H1 (cell line): ENCODE measurements at regions not wholly inside any gene's neighbourhood (a gene's known extent, or its start where the extent isn't known, plus 50 kb on each side); places are given as distances from the start of the nearest gene placed in this dataset.

Experiments
- CTCF ChIA-PET: fragments of 300-600 bp; sonication (Branson Sonifier 250); formaldehyde crosslinking; loops from one replicate; lab custom pipeline; 2021; ENCODE audit not compliant: partially characterized antibody; lab: Charles Lee
- POLR2A ChIA-PET: fragments of 300-600 bp; sonication (Branson Sonifier 250); formaldehyde crosslinking; loops from one replicate; lab custom pipeline; 2021; ENCODE audit warnings: inconsistent platforms; ENCODE audit not compliant: partially characterized antibody; lab: Charles Lee
- DNase-seq, 2 experiments: peaks; one replicate each; pipeline versions ENCODE4 v3.0.0 to v3.0.0-alpha.2; 2010 to 2022; ENCODE audit warnings: low spot score in 2 of 2, low read depth in 1 of 2, mixed read lengths in 1 of 2
- FAIRE-seq: peaks from 2 replicates; lab custom pipeline; 2011; peaks lifted over from hg19 to GRCh38; lab: Jason Lieb, UNC
- H2AFZ ChIP-seq: 2 replicates; pipeline ENCODE4 v1.8.1; 2012; ENCODE audit warnings: low read length, inconsistent platforms
- H2AK5ac ChIP-seq: 2 replicates; pipeline ENCODE4 v1.6.1; 2013; ENCODE audit warnings: low read depth, low read length
- H2BK120ac ChIP-seq: replicated peaks from 2 replicates; pipeline ENCODE3; 2013; ENCODE audit warnings: low read depth, low read length, inconsistent platforms
- H2BK12ac ChIP-seq: 2 replicates; pipeline ENCODE4 v1.6.1; 2013; ENCODE audit warnings: low read depth, low read length
- H2BK15ac ChIP-seq: 2 replicates; pipeline ENCODE4 v1.6.1; 2013; ENCODE audit warnings: low read length
- H2BK20ac ChIP-seq: 2 replicates; pipeline ENCODE4 v1.6.1; 2013; ENCODE audit warnings: low read length
- H2BK5ac ChIP-seq: 2 replicates; pipeline ENCODE4 v1.6.1; 2013; ENCODE audit warnings: low read depth, low read length
- H3K14ac ChIP-seq: 2 replicates; pipeline ENCODE4 v1.6.1; 2013; ENCODE audit warnings: inconsistent platforms; ENCODE audit not compliant: insufficient read length
- H3K18ac ChIP-seq: 2 replicates; pipeline ENCODE4 v1.6.1; 2013; ENCODE audit warnings: low read length; ENCODE audit errors: extremely low read depth
- H3K23ac ChIP-seq: 2 replicates; pipeline ENCODE4 v1.6.1; 2013; ENCODE audit warnings: inconsistent platforms; ENCODE audit not compliant: insufficient read length
- H3K23me2 ChIP-seq: 2 replicates; pipeline ENCODE4 v1.6.1; 2013; ENCODE audit warnings: low read depth, low read length
- H3K27ac ChIP-seq: 2 replicates; pipeline ENCODE4 v1.6.1; 2011; ENCODE audit warnings: low read depth, low read length, inconsistent platforms
- H3K27me3 ChIP-seq, 4 experiments: replicated peaks in 1 of 4; 1 replicate in 1 of 4; 2 replicates in 3 of 4; pipeline versions ENCODE4 v1.6.1 to v1.8.1; 2011 to 2013; ENCODE audit warnings: low read length in 3 of 4, mild to moderate bottlenecking in 3 of 4, inconsistent platforms in 2 of 4, mixed read lengths in 2 of 4, moderate library complexity in 1 of 4; ENCODE audit not compliant: control insufficient read depth in 3 of 4, insufficient read depth in 3 of 4; ENCODE audit errors: extremely low read depth in 1 of 4
- H3K36me3 ChIP-seq, 4 experiments: 2 replicates each; pipeline versions ENCODE4 v1.6.1 to v1.8.1; 2011 to 2013; ENCODE audit warnings: mild to moderate bottlenecking in 4 of 4, low read length in 3 of 4, moderate library complexity in 2 of 4, control low read depth in 1 of 4, inconsistent platforms in 1 of 4; ENCODE audit not compliant: insufficient read depth in 4 of 4, control insufficient read depth in 2 of 4
- H3K4ac ChIP-seq: replicated peaks from 2 replicates; pipeline ENCODE3; 2013; ENCODE audit warnings: low read length, low read depth, mixed read lengths, inconsistent platforms; ENCODE audit not compliant: insufficient read length
- H3K4me1 ChIP-seq, 4 experiments: replicated peaks in 1 of 4; 1 replicate in 1 of 4; 2 replicates in 3 of 4; pipeline versions ENCODE4 v1.6.1 to v1.8.1; 2011 to 2013; ENCODE audit warnings: low read length in 3 of 4, inconsistent platforms in 2 of 4, mixed read lengths in 1 of 4; ENCODE audit not compliant: insufficient read depth in 4 of 4, control insufficient read depth in 3 of 4
- H3K4me2 ChIP-seq, 2 experiments: 2 replicates each; pipeline versions ENCODE4 v1.6.1 to v1.8.1; 2011 to 2013; ENCODE audit warnings: low read depth in 2 of 2, low read length in 2 of 2, control low read depth in 1 of 2, inconsistent platforms in 1 of 2, mild to moderate bottlenecking in 1 of 2; ENCODE audit not compliant: insufficient read depth in 1 of 2
- H3K4me3 ChIP-seq, 4 experiments: fragments of 200-600, 300-600 bp in 1 of 4; sonication (generic), shearing (Covaris generic), sonication (Bioruptor Twin) in 1 of 4; 2 replicates each; pipeline versions ENCODE4 v1.5.1 to v1.8.1; 2011 to 2016; ENCODE audit warnings: low read length in 4 of 4, low read depth in 3 of 4, control low read depth in 2 of 4, inconsistent platforms in 2 of 4, mild to moderate bottlenecking in 2 of 4, mixed read lengths in 1 of 4, moderate library complexity in 1 of 4; ENCODE audit not compliant: insufficient read depth in 2 of 4; ENCODE audit errors: extremely low read depth in 1 of 4
- H3K56ac ChIP-seq: replicated peaks from 2 replicates; pipeline ENCODE3; 2013; ENCODE audit warnings: low read depth, mild to moderate bottlenecking, mixed read lengths, low read length, inconsistent platforms; ENCODE audit not compliant: insufficient read length
- H3K79me1 ChIP-seq: 2 replicates; pipeline ENCODE4 v1.6.1; 2013; ENCODE audit warnings: low read depth, low read length, control low read depth
- H3K79me2 ChIP-seq, 2 experiments: 2 replicates each; pipeline versions ENCODE4 v1.6.1 to v1.8.1; 2012 to 2013; ENCODE audit warnings: low read length in 2 of 2, mild to moderate bottlenecking in 2 of 2, inconsistent platforms in 1 of 2; ENCODE audit not compliant: insufficient read depth in 2 of 2, control insufficient read depth in 1 of 2
- H3K9ac ChIP-seq, 4 experiments: replicated peaks in 1 of 4; 1 replicate in 1 of 4; 2 replicates in 3 of 4; pipeline versions ENCODE4 v1.6.1 to v1.8.1; 2011 to 2013; ENCODE audit warnings: low read depth in 3 of 4, low read length in 3 of 4, control low read depth in 2 of 4, mild to moderate bottlenecking in 2 of 4, moderate library complexity in 2 of 4, inconsistent platforms in 1 of 4; ENCODE audit errors: extremely low read depth in 1 of 4
- H3K9me3 ChIP-seq, 2 experiments: 2 replicates each; pipeline versions ENCODE4 v1.6.1 to v1.8.1; 2012 to 2013; ENCODE audit warnings: mild to moderate bottlenecking in 2 of 2, moderate library complexity in 2 of 2, control low read depth in 1 of 2, inconsistent platforms in 1 of 2, low read depth in 1 of 2, low read length in 1 of 2, mixed read lengths in 1 of 2; ENCODE audit not compliant: insufficient read depth in 2 of 2
- H4K20me1 ChIP-seq, 2 experiments: replicated peaks in 1 of 2; 2 replicates each; pipeline versions ENCODE3 to v1.8.1; 2011 to 2013; ENCODE audit warnings: inconsistent platforms in 2 of 2, low read length in 2 of 2, mild to moderate bottlenecking in 1 of 2; ENCODE audit not compliant: insufficient read depth in 2 of 2, control insufficient read depth in 1 of 2
- H4K5ac ChIP-seq: 2 replicates; pipeline ENCODE4 v1.6.1; 2013; ENCODE audit warnings: low read length, low read depth, mixed read lengths, inconsistent platforms; ENCODE audit not compliant: insufficient read length
- H4K8ac ChIP-seq: 2 replicates; pipeline ENCODE4 v1.8.0; 2013; ENCODE audit warnings: mild to moderate bottlenecking, moderate library complexity, low read length, inconsistent platforms; ENCODE audit not compliant: insufficient read depth; ENCODE audit errors: extremely low read depth
- H4K91ac ChIP-seq: replicated peaks from 2 replicates; pipeline ENCODE3; 2013; ENCODE audit warnings: low read length, mixed read lengths, inconsistent platforms; ENCODE audit not compliant: insufficient read length
- CREB1 ChIP-seq: IDR thresholded peaks from 2 replicates; pipeline ENCODE4 v1.6.1; 2012; ENCODE audit warnings: inconsistent platforms
- KDM5A ChIP-seq: fragments of 200-600 bp; IDR thresholded peaks from 2 replicates; pipeline ENCODE4 v1.7.1; 2012; ENCODE audit warnings: mild to moderate bottlenecking, low read length, inconsistent platforms, mixed read lengths
- RBBP5 ChIP-seq: IDR thresholded peaks from 2 replicates; pipeline ENCODE4 v1.7.1; 2012; ENCODE audit warnings: low read depth, mild to moderate bottlenecking, inconsistent platforms, low read length, moderate library complexity, borderline replicate concordance
- RXRA ChIP-seq: IDR thresholded peaks from 2 replicates; pipeline ENCODE4 v1.6.1; 2011; ENCODE audit warnings: low read depth, mild to moderate bottlenecking, low read length, moderate library complexity; ENCODE audit not compliant: insufficient read depth
- SAP30 ChIP-seq: fragments of 300-600 bp; sonication (generic); IDR thresholded peaks from 2 replicates; pipeline ENCODE4 v1.7.1; 2012; ENCODE audit warnings: low read length, moderate library complexity, mild to moderate bottlenecking, inconsistent platforms; ENCODE audit not compliant: insufficient read depth, insufficient replicate concordance
- SIN3A ChIP-seq, 2 experiments: IDR thresholded peaks in 1 of 2; conservative IDR thresholded peaks in 1 of 2; 2 replicates each; pipeline ENCODE4 v1.6.1; 2011 to 2012; ENCODE audit warnings: low read length in 2 of 2, improper control_type of control experiment in 1 of 2, low read depth in 1 of 2, mild to moderate bottlenecking in 1 of 2
- WGBS, 2 experiments: shearing (Covaris generic) in 1 of 2; methylation state at CpG; one replicate each; pipeline versions ENCODE4 v1.1.6 to v1.1.7; 2013 to 2015; ENCODE audit warnings: low lambda C conversion rate in 2 of 2, mixed read lengths in 2 of 2, inconsistent platforms in 1 of 2, low coverage in 1 of 2, missing lambda C conversion rate in 1 of 2; ENCODE audit not compliant: insufficient replicate concordance in 2 of 2, insufficient coverage in 1 of 2, insufficient read length in 1 of 2; ENCODE audit errors: extremely low coverage in 1 of 2, missing lambda C conversion rate in 1 of 2; 5-methylcytosine and 5-hydroxymethylcytosine counted together

GRCh38 chr20:9949563-9949962 lies 85.2 kb upstream of the ANKEF1 start:
- Histone ChIP-seq H3K79me2 (no peaks in the 10 kb centered on the region), H3K36me3 (no peaks in the 10 kb centered on the region), H4K8ac (no peak overlapping the region), H3K9me3 (no peaks in the 10 kb centered on the region), H2BK12ac (no peak overlapping the region), H3K27ac (no peak overlapping the region), H4K5ac (no peak overlapping the region), H3K4ac (no peak overlapping the region), H3K27me3 (no peaks in the 10 kb centered on the region), H2BK120ac (no peak overlapping the region), H2AFZ (no peak overlapping the region), H3K18ac (no peak overlapping the region), H2AK5ac (no peak overlapping the region), H3K23ac (no peak overlapping the region), H3K4me2 (no peak overlapping the region), H2BK20ac (no peak overlapping the region), H3K14ac (no peak overlapping the region), H3K56ac (no peak overlapping the region), H2BK5ac (no peak overlapping the region), H3K4me3 (no peak overlapping the region), H3K4me1 (no peaks in the 10 kb centered on the region), H2BK15ac (no peak overlapping the region), H3K23me2 (no peaks in the 10 kb centered on the region), H4K20me1 (no peaks in the 10 kb centered on the region), H4K91ac (no peak overlapping the region), H3K79me1 (no peaks in the 10 kb centered on the region), H3K9ac (no peak overlapping the region)
- no peak for TF ChIP-seq CREB1
- no peak for TF ChIP-seq RBBP5
- TF ChIP-seq SIN3A (conservative IDR thresholded peaks at IDR 0.05 in 1 of 2, IDR thresholded peaks at IDR 0.05 in 1 of 2; ENCODE audit: low read depth in 1 of 2, low read length in 2 of 2): no peak
- TF ChIP-seq SAP30: no peak
- no peak for TF ChIP-seq RXRA
- no peak for TF ChIP-seq KDM5A
- ChIA-PET CTCF (interaction anchor here (1.3 to 3.0 kb wide), 4 partner anchors 18 to 331 kb away, joined by 5 to 13 read pairs (median 8); no protein-coding TSS in a partner anchor), POLR2A (no interaction called here)
- DNase-seq (no peak), FAIRE-seq (peak; percentile 7)
- 93% methylated on average over 1 of the region's 1 CpG; no CpG with 5 or more reads in 1 of the 2 experiments for WGBS, 2 experiments
